ENCODE measurements at regions not wholly inside any gene's neighbourhood (a gene's known extent, or its start where the extent isn't known, plus 50 kb on each side); places are given as distances from the start of the nearest gene placed in this dataset.

GRCh38 chr5:171697221-171698102, 88.2 kb upstream of the SMIM23 start:
- H3K4me2 ChIP-seq (ENCODE audit: low read length): no peak overlapping the region

GRCh38 chr5:171700318-171700912, 85.2 kb upstream of the SMIM23 start:
- peaks cover 51% of the 10 kb centered on the region for H3K27me3 ChIP-seq (ENCODE audit: control insufficient read depth, insufficient read depth, low read length)
- H3K9ac ChIP-seq (ENCODE audit: low read depth, low read length): no peak overlapping the region
- no peak overlapping the region for H3K4me2 ChIP-seq (ENCODE audit: low read length)
- H3K9me3 ChIP-seq (replicated peaks; ENCODE audit: low read length): no peaks in the 10 kb centered on the region
- no peak overlapping the region for H3K4me3 ChIP-seq (ENCODE audit: low read length)
- no peaks in the 10 kb centered on the region for H3K4me1 ChIP-seq (ENCODE audit: control insufficient read depth, insufficient read depth, low read length)
- no peaks in the 10 kb centered on the region for H3K36me3 ChIP-seq (ENCODE audit: insufficient read depth, low read length)

More at GRCh38 chr5:171697221-171698102, 88.2 kb upstream of the SMIM23 start:
- Histone ChIP-seq H3K4me1 (ENCODE audit: control insufficient read depth, insufficient read depth, low read length) (no peaks in the 10 kb centered on the region), H3K9ac (ENCODE audit: low read depth, low read length) (no peak overlapping the region), H3K4me3 (ENCODE audit: low read length) (no peak overlapping the region), H3K36me3 (ENCODE audit: insufficient read depth, low read length) (no peaks in the 10 kb centered on the region), H3K9me3 (replicated peaks; ENCODE audit: low read length) (no peaks in the 10 kb centered on the region), H3K27me3 (ENCODE audit: control insufficient read depth, insufficient read depth, low read length) (peaks cover 35% of the 10 kb centered on the region)

GRCh38 chr5:171701100-171701541, 84.5 kb upstream of the SMIM23 start:
- no peaks in the 10 kb centered on the region for H3K4me1 ChIP-seq (ENCODE audit: control insufficient read depth, insufficient read depth, low read length)

GRCh38 chr5:171702135-171702770, 83.4 kb upstream of the SMIM23 start:
- Histone ChIP-seq H3K4me2 (ENCODE audit: low read length) (no peak overlapping the region), H3K4me1 (ENCODE audit: control insufficient read depth, insufficient read depth, low read length) (no peaks in the 10 kb centered on the region), H3K36me3 (ENCODE audit: insufficient read depth, low read length) (no peaks in the 10 kb centered on the region), H3K9ac (ENCODE audit: low read depth, low read length) (no peak overlapping the region), H3K4me3 (ENCODE audit: low read length) (no peak overlapping the region), H3K27me3 (ENCODE audit: control insufficient read depth, insufficient read depth, low read length) (peaks cover 57% of the 10 kb centered on the region), H3K9me3 (replicated peaks; ENCODE audit: low read length) (no peaks in the 10 kb centered on the region)

More at GRCh38 chr5:171701100-171701541, 84.5 kb upstream of the SMIM23 start:
- Histone ChIP-seq H3K36me3 (ENCODE audit: insufficient read depth, low read length) (no peaks in the 10 kb centered on the region), H3K27me3 (ENCODE audit: control insufficient read depth, insufficient read depth, low read length) (peaks cover 57% of the 10 kb centered on the region), H3K4me3 (ENCODE audit: low read length) (no peak overlapping the region), H3K4me2 (ENCODE audit: low read length) (no peak overlapping the region), H3K9me3 (replicated peaks; ENCODE audit: low read length) (no peaks in the 10 kb centered on the region), H3K9ac (ENCODE audit: low read depth, low read length) (no peak overlapping the region)

- no peaks in the 10 kb centered on the region for H3K9me3 ChIP-seq (replicated peaks; ENCODE audit: low read length)
- H3K27me3 ChIP-seq (ENCODE audit: control insufficient read depth, insufficient read depth, low read length): peaks cover 57% of the 10 kb centered on the region
- no peaks in the 10 kb centered on the region for H3K36me3 ChIP-seq (ENCODE audit: insufficient read depth, low read length)
- no peak overlapping the region for H3K4me3 ChIP-seq (ENCODE audit: low read length)
- H3K4me2 ChIP-seq (ENCODE audit: low read length): no peak overlapping the region
- no peaks in the 10 kb centered on the region for H3K4me1 ChIP-seq (ENCODE audit: control insufficient read depth, insufficient read depth, low read length)
- no peak overlapping the region for H3K9ac ChIP-seq (ENCODE audit: low read depth, low read length)
Observed at GRCh38 chr5:171703146-171703545, 82.5 kb upstream of the SMIM23 start.

GRCh38 chr5:171705036-171705435, 80.6 kb upstream of the SMIM23 start:
- no peak overlapping the region for H3K9ac ChIP-seq (ENCODE audit: low read depth, low read length)
- no peak overlapping the region for H3K4me3 ChIP-seq (ENCODE audit: low read length)
- peaks cover 51% of the 10 kb centered on the region for H3K27me3 ChIP-seq (ENCODE audit: control insufficient read depth, insufficient read depth, low read length)
- no peaks in the 10 kb centered on the region for H3K9me3 ChIP-seq (replicated peaks; ENCODE audit: low read length)
- H3K36me3 ChIP-seq (ENCODE audit: insufficient read depth, low read length): no peaks in the 10 kb centered on the region
- H3K4me1 ChIP-seq (ENCODE audit: control insufficient read depth, insufficient read depth, low read length): no peaks in the 10 kb centered on the region
- H3K4me2 ChIP-seq (ENCODE audit: low read length): no peak overlapping the region

- Histone ChIP-seq H3K9ac (ENCODE audit: low read depth, low read length) (no peak overlapping the region), H3K27me3 (ENCODE audit: control insufficient read depth, insufficient read depth, low read length) (peaks cover 52% of the 10 kb centered on the region), H3K4me3 (ENCODE audit: low read length) (no peak overlapping the region), H3K4me1 (ENCODE audit: control insufficient read depth, insufficient read depth, low read length) (no peaks in the 10 kb centered on the region), H3K4me2 (ENCODE audit: low read length) (no peak overlapping the region), H3K36me3 (ENCODE audit: insufficient read depth, low read length) (no peaks in the 10 kb centered on the region), H3K9me3 (replicated peaks; ENCODE audit: low read length) (no peaks in the 10 kb centered on the region)
Observed at GRCh38 chr5:171705830-171706468, 79.7 kb upstream of the SMIM23 start.

GRCh38 chr5:171706736-171707441, 78.7 kb upstream of the SMIM23 start:
- no peak overlapping the region for H3K9ac ChIP-seq (ENCODE audit: low read depth, low read length)
- peaks cover 45% of the 10 kb centered on the region for H3K27me3 ChIP-seq (ENCODE audit: control insufficient read depth, insufficient read depth, low read length)
- H3K9me3 ChIP-seq (replicated peaks; ENCODE audit: low read length): no peaks in the 10 kb centered on the region
- H3K4me1 ChIP-seq (ENCODE audit: control insufficient read depth, insufficient read depth, low read length): no peaks in the 10 kb centered on the region
- no peaks in the 10 kb centered on the region for H3K36me3 ChIP-seq (ENCODE audit: insufficient read depth, low read length)
- H3K4me3 ChIP-seq (ENCODE audit: low read length): no peak overlapping the region
- H3K4me2 ChIP-seq (ENCODE audit: low read length): no peak overlapping the region

GRCh38 chr5:171707442-171707792, 78.2 kb upstream of the SMIM23 start:
- H3K4me1 ChIP-seq (ENCODE audit: control insufficient read depth, insufficient read depth, low read length): no peaks in the 10 kb centered on the region
- no peaks in the 10 kb centered on the region for H3K36me3 ChIP-seq (ENCODE audit: insufficient read depth, low read length)
- H3K4me3 ChIP-seq (ENCODE audit: low read length): no peak overlapping the region
- peaks cover 40% of the 10 kb centered on the region for H3K27me3 ChIP-seq (ENCODE audit: control insufficient read depth, insufficient read depth, low read length)
- no peak overlapping the region for H3K9ac ChIP-seq (ENCODE audit: low read depth, low read length)
- no peaks in the 10 kb centered on the region for H3K9me3 ChIP-seq (replicated peaks; ENCODE audit: low read length)
- H3K4me2 ChIP-seq (ENCODE audit: low read length): no peak overlapping the region

GRCh38 chr5:171709930-171710329, 75.7 kb upstream of the SMIM23 start:
- Histone ChIP-seq H3K4me3 (ENCODE audit: low read length) (no peak overlapping the region), H3K4me2 (ENCODE audit: low read length) (no peak overlapping the region), H3K4me1 (ENCODE audit: control insufficient read depth, insufficient read depth, low read length) (no peaks in the 10 kb centered on the region), H3K9ac (ENCODE audit: low read depth, low read length) (no peak overlapping the region), H3K36me3 (ENCODE audit: insufficient read depth, low read length) (no peaks in the 10 kb centered on the region), H3K9me3 (replicated peaks; ENCODE audit: low read length) (no peaks in the 10 kb centered on the region), H3K27me3 (ENCODE audit: control insufficient read depth, insufficient read depth, low read length) (peaks cover 28% of the 10 kb centered on the region)
